A549 (cell line): ENCODE measurements at regions not wholly inside any gene's neighbourhood (a gene's known extent, or its start where the extent isn't known, plus 50 kb on each side); places are given as distances from the start of the nearest gene placed in this dataset.

Source experiments
- ATAC-seq, 2 experiments: fragments of 200-7000 bp in 1 of 2; fragments of >200 bp in 1 of 2; cut with Nextera tagmentation in 1 of 2; cut with Tn5 transposase in 1 of 2; 3 replicates each; pipeline versions ENCODE4 v1.8.0 to v1.9.1; 2018 to 2020; ENCODE audit warnings: mild to moderate bottlenecking in 1 of 2, moderate library complexity in 1 of 2
- CTCF ChIA-PET: fragments of 300-600 bp; sonication (Branson Sonifier 250); formaldehyde crosslinking; extraction: SDS; loops from one replicate; lab custom pipeline; 2021; ENCODE audit warnings: antibody characterized with exemption, inconsistent platforms; lab: Yijun Ruan, JAX
- POLR2A ChIA-PET: fragments of 350-600 bp; formaldehyde crosslinking; extraction: SDS; loops from one replicate; lab custom pipeline; 2021; ENCODE audit warnings: antibody characterized with exemption, inconsistent platforms; lab: Yijun Ruan, JAX
- DNase-seq, 2 experiments: peaks; one replicate each; pipeline versions ENCODE4 v3.0.0 to v3.0.0-alpha.2; 2011 to 2016; ENCODE audit warnings: low read depth in 1 of 2, low spot score in 1 of 2
- FAIRE-seq: peaks from 2 replicates; lab custom pipeline; 2011; peaks lifted over from hg19 to GRCh38; lab: Jason Lieb, UNC
- H3K27ac ChIP-seq, 2 experiments: fragments of >200 bp; sonication (Bioruptor Twin); formaldehyde crosslinking; 3 replicates each; pipeline ENCODE4 v1.5.1; 2016 to 2017
- H3K4me1 ChIP-seq: fragments of >200 bp; sonication (Bioruptor Twin); formaldehyde crosslinking; 3 replicates; pipeline ENCODE4 v1.6.1; 2016
- H3K4me2 ChIP-seq: fragments of >200 bp; sonication (Bioruptor Twin); formaldehyde crosslinking; 3 replicates; pipeline ENCODE4 v1.6.1; 2016
- H3K4me3 ChIP-seq: fragments of >200 bp; sonication (Bioruptor Twin); formaldehyde crosslinking; 3 replicates; pipeline ENCODE4 v1.5.1; 2016
- H3K9me3 ChIP-seq: fragments of >200 bp; sonication (Bioruptor Twin); formaldehyde crosslinking; 3 replicates; pipeline ENCODE4 v1.6.1; 2016
- BHLHE40 ChIP-seq: IDR thresholded peaks from 2 replicates; pipeline ENCODE4 v1.6.1; 2012; ENCODE audit warnings: low read depth, low read length, inconsistent platforms
- CBX8 ChIP-seq: fragments of 200-600 bp; sonication (generic); IDR thresholded peaks from 2 replicates; pipeline ENCODE4 v1.6.1; 2016
- CHD2 ChIP-seq: fragments of 150-350 bp; IDR thresholded peaks from 2 replicates; pipeline ENCODE4 v1.6.1; 2014; ENCODE audit warnings: low read length; ENCODE audit not compliant: partially characterized antibody
- EHMT2 ChIP-seq: fragments of 200-600 bp; sonication (generic); IDR thresholded peaks from 2 replicates; pipeline ENCODE4 v1.6.1; 2016; ENCODE audit warnings: antibody characterized with exemption, low read depth, mild to moderate bottlenecking, moderate library complexity
- EP300 ChIP-seq, 2 experiments: fragments of >200 bp; sonication (Bioruptor Twin); formaldehyde crosslinking; IDR thresholded peaks; 2 replicates in 1 of 2; 3 replicates in 1 of 2; pipeline ENCODE4 v1.6.1; 2016 to 2017
- ESRRA ChIP-seq: fragments of 150-350 bp; IDR thresholded peaks from 2 replicates; pipeline ENCODE4 v1.6.1; 2014; ENCODE audit warnings: mild to moderate bottlenecking, low read length, borderline replicate concordance
- FOSB ChIP-seq: fragments of 250-450 bp; sonication (Bioruptor Pico); IDR thresholded peaks from 2 replicates; pipeline ENCODE4 v1.5.0; 2020; ENCODE audit warnings: mild to moderate bottlenecking, moderate library complexity
- FOSL2 ChIP-seq, 2 experiments: fragments of 450-650 bp in 1 of 2; fragments of >200 bp in 1 of 2; sonication (Bioruptor Twin) in 1 of 2; formaldehyde crosslinking; IDR thresholded peaks; 2 replicates each; pipeline versions ENCODE4 v1.5.0 to v1.6.1; 2016 to 2020; ENCODE audit warnings: mild to moderate bottlenecking in 1 of 2, moderate library complexity in 1 of 2
- GATA3 ChIP-seq: IDR thresholded peaks from 2 replicates; pipeline ENCODE4 v1.6.1; 2012; ENCODE audit warnings: borderline replicate concordance
- HDAC2 ChIP-seq: fragments of 200-600 bp; sonication (generic); IDR thresholded peaks from 2 replicates; pipeline ENCODE4 v1.6.1; 2016
- HOXA7 ChIP-seq: fragments of 250-450 bp; sonication (Bioruptor Pico); IDR thresholded peaks from 2 replicates; pipeline ENCODE4 v1.5.0; 2020; ENCODE audit warnings: mild to moderate bottlenecking, moderate library complexity
- HOXB13 ChIP-seq: fragments of 250-450 bp; sonication (Bioruptor Pico); IDR thresholded peaks from 2 replicates; pipeline ENCODE4 v1.5.0; 2020; ENCODE audit warnings: low read depth, mild to moderate bottlenecking, moderate library complexity
- KDM5A ChIP-seq: fragments of 200-600 bp; sonication (generic); IDR thresholded peaks from 2 replicates; pipeline ENCODE4 v1.6.1; 2016; ENCODE audit warnings: antibody characterized with exemption, mild to moderate bottlenecking
- MAFK ChIP-seq: fragments of 450-650 bp; IDR thresholded peaks from 2 replicates; pipeline ENCODE4 v1.6.1; 2014; ENCODE audit not compliant: partially characterized antibody
- MAZ ChIP-seq: fragments of 150-350 bp; IDR thresholded peaks from 2 replicates; pipeline ENCODE4 v1.6.1; 2014; ENCODE audit warnings: antibody characterized with exemption, low read depth, low read length, borderline replicate concordance
- NPAS2 ChIP-seq: fragments of 250-450 bp; sonication (Bioruptor Pico); IDR thresholded peaks from 2 replicates; pipeline ENCODE4 v1.8.0; 2022; ENCODE audit warnings: mild to moderate bottlenecking, moderate library complexity, borderline replicate concordance
- RCOR1 ChIP-seq: fragments of 150-350 bp; IDR thresholded peaks from 2 replicates; pipeline ENCODE4 v1.6.1; 2014; ENCODE audit warnings: antibody characterized with exemption, low read length, low read depth
- RNF2 ChIP-seq: fragments of 200-600 bp; sonication (generic); IDR thresholded peaks from 2 replicates; pipeline ENCODE4 v1.6.1; 2016; ENCODE audit warnings: low read depth, mild to moderate bottlenecking, antibody characterized with exemption, moderate library complexity, borderline replicate concordance
- SREBF2 ChIP-seq: fragments of 450-650 bp; IDR thresholded peaks from 2 replicates; pipeline ENCODE4 v1.6.1; 2014; ENCODE audit warnings: mild to moderate bottlenecking, moderate library complexity
- TP53 ChIP-seq: fragments of 250-450 bp; sonication (Bioruptor Pico); IDR thresholded peaks from 2 replicates; pipeline ENCODE4 v1.5.0; 2021; ENCODE audit warnings: mild to moderate bottlenecking, moderate library complexity
- ZC3H11A ChIP-seq: fragments of 450-650 bp; IDR thresholded peaks from 2 replicates; pipeline ENCODE4 v1.6.1; 2014; ENCODE audit warnings: antibody characterized with exemption, mild to moderate bottlenecking
- ZFP36 ChIP-seq: fragments of 450-650 bp; IDR thresholded peaks from 2 replicates; pipeline ENCODE4 v1.6.1; 2014; ENCODE audit warnings: borderline replicate concordance; ENCODE audit not compliant: partially characterized antibody
- WGBS: methylation state at CpG from one replicate; pipeline ENCODE4 v1.1.6; 2017; ENCODE audit errors: missing lambda C conversion rate; 5-methylcytosine and 5-hydroxymethylcytosine counted together
- TF ChIP-seq, protein P1 (sequence below): IDR thresholded peaks from 2 replicates; pipeline ENCODE4 v1.6.1; 2012; ENCODE audit warnings: low read depth, borderline replicate concordance
- TF ChIP-seq, protein P2 (sequence below): fragments of 200-600 bp; sonication (generic); IDR thresholded peaks from 2 replicates; pipeline ENCODE4 v1.6.1; 2016; ENCODE audit warnings: antibody characterized with exemption, mild to moderate bottlenecking, moderate library complexity
- TF ChIP-seq, protein P3 (sequence below): fragments of >200 bp; sonication (Bioruptor Twin); formaldehyde crosslinking; IDR thresholded peaks from 3 replicates; pipeline ENCODE4 v1.5.1; 2016

DNA sequence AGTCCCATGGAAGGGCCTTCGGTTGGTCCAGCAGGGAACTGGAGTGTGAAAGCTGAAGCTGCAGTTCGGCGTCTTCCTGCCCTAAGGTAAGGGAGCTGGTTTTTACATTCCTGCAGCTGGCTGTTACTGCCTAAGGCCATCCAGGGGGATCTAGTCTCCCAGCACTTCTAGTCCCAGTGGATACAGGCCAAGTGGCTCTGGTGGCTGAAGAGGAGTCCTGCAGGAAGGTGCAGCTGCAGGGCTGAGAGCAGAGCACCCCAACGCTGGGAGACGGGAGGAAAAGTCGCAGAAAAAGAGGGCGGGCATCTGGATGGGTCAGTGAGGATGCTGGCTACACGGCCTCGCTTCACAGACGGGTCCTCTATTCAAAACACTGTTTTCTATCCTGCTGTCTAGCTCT, 225.0 kb upstream of the HS6ST1 start (continued):
- no peak for TF ChIP-seq RNF2
- TF ChIP-seq HOXB13 (CRISPR knock-in tag): no peak
- no peak for TF ChIP-seq FOSB (CRISPR knock-in tag)

DNA sequence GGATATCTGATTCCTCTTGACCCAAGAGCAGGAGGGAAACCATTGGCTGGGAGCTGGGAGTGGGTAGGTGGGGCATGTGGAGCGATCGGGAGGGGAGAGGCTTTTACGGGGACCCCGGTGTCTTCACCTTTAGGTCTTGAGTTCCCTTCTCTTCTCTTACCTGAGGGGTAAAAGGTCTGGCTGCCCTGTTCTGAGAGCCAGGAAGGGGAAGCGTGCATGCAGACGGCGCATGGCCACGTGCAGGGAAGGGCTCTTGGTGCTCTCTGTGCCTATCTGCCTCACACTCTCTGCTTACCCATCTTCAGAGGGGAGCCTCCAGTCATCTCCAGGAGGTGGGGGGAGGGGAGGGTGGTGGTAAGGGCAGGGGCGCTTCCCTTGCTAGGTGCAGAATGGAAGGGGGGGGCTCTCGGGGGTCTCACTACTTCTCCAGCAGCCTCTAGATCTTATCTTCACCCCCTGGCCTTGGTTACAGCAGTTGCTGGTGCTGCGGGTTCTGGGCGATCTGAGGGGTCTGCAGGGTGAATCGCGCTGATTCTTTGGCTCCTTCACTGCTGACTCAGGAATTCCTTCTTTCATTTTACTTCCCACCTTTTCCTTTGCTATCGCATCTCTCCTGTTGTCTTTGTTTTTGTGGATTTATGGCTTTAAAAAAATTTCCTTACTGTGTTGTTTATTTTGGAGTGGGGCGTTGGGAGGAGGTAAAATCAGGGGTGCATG, 225.8 kb upstream of the HS6ST1 start:
- POLR2A ChIA-PET: no interaction called here
- no peaks in the 10 kb centered on the region for H3K4me1 ChIP-seq
- no peak overlapping the region for H3K4me2 ChIP-seq
- FAIRE-seq (no peak), DNase-seq (no peak), ATAC-seq (no peak)
- TF ChIP-seq ESRRA (no peak), MAFK (no peak), CHD2 (no peak), EP300 (IDR thresholded peaks at IDR 0.05) (no peak), EHMT2 (no peak), HOXB13 (CRISPR knock-in tag) (no peak), KDM5A (no peak), FOSL2 (IDR thresholded peaks at IDR 0.05) (no peak), FOSL2 (CRISPR knock-in tag; IDR thresholded peaks at IDR 0.05) (no peak), HDAC2 (no peak), FOSB (CRISPR knock-in tag) (no peak), RCOR1 (no peak), CBX8 (no peak)
- TF ChIP-seq, protein P1, sequence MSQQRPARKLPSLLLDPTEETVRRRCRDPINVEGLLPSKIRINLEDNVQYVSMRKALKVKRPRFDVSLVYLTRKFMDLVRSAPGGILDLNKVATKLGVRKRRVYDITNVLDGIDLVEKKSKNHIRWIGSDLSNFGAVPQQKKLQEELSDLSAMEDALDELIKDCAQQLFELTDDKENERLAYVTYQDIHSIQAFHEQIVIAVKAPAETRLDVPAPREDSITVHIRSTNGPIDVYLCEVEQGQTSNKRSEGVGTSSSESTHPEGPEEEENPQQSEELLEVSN: no peak
- TF ChIP-seq, protein P2, sequence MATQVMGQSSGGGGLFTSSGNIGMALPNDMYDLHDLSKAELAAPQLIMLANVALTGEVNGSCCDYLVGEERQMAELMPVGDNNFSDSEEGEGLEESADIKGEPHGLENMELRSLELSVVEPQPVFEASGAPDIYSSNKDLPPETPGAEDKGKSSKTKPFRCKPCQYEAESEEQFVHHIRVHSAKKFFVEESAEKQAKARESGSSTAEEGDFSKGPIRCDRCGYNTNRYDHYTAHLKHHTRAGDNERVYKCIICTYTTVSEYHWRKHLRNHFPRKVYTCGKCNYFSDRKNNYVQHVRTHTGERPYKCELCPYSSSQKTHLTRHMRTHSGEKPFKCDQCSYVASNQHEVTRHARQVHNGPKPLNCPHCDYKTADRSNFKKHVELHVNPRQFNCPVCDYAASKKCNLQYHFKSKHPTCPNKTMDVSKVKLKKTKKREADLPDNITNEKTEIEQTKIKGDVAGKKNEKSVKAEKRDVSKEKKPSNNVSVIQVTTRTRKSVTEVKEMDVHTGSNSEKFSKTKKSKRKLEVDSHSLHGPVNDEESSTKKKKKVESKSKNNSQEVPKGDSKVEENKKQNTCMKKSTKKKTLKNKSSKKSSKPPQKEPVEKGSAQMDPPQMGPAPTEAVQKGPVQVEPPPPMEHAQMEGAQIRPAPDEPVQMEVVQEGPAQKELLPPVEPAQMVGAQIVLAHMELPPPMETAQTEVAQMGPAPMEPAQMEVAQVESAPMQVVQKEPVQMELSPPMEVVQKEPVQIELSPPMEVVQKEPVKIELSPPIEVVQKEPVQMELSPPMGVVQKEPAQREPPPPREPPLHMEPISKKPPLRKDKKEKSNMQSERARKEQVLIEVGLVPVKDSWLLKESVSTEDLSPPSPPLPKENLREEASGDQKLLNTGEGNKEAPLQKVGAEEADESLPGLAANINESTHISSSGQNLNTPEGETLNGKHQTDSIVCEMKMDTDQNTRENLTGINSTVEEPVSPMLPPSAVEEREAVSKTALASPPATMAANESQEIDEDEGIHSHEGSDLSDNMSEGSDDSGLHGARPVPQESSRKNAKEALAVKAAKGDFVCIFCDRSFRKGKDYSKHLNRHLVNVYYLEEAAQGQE: no peak
- TF ChIP-seq, protein P3, sequence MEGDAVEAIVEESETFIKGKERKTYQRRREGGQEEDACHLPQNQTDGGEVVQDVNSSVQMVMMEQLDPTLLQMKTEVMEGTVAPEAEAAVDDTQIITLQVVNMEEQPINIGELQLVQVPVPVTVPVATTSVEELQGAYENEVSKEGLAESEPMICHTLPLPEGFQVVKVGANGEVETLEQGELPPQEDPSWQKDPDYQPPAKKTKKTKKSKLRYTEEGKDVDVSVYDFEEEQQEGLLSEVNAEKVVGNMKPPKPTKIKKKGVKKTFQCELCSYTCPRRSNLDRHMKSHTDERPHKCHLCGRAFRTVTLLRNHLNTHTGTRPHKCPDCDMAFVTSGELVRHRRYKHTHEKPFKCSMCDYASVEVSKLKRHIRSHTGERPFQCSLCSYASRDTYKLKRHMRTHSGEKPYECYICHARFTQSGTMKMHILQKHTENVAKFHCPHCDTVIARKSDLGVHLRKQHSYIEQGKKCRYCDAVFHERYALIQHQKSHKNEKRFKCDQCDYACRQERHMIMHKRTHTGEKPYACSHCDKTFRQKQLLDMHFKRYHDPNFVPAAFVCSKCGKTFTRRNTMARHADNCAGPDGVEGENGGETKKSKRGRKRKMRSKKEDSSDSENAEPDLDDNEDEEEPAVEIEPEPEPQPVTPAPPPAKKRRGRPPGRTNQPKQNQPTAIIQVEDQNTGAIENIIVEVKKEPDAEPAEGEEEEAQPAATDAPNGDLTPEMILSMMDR: no peak
- no peak overlapping the region for H3K4me3 ChIP-seq
- no peaks in the 10 kb centered on the region for H3K9me3 ChIP-seq
- no peak overlapping the region for H3K27ac ChIP-seq
- CTCF ChIA-PET: no interaction called here
- 58% methylated on average over 16 of the region's 16 CpGs for WGBS

DNA sequence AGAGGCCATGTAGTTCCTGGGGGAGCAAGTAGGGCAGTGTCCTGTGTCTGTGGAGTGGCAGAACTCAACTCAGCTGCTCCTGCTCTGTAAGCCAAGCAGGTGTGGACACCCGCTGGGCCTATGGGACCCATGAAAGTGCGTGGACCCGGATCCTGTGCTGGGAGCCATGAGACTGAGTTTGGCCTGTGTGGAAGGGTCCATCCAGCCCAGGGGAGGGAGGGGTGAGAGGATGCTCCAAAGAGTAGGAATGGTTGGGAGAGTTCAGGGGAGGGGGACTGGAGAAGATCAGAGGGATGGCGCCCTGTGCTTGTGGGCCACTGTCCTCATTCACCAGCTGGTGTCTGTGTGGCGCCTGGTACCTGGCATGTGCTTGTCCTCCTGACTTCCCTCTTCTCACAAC, 226.4 kb upstream of the HS6ST1 start:
- H3K27ac ChIP-seq: no peak overlapping the region
- H3K4me2 ChIP-seq: no peak overlapping the region
- H3K4me1 ChIP-seq: no peaks in the 10 kb centered on the region
- CTCF ChIA-PET: no interaction called here
- ATAC-seq (no peak), FAIRE-seq (no peak), DNase-seq (no peak)
- 61% methylated on average over 5 of the region's 5 CpGs for WGBS
- POLR2A ChIA-PET: no interaction called here
- H3K9me3 ChIP-seq: no peaks in the 10 kb centered on the region
- H3K4me3 ChIP-seq: no peak overlapping the region
- TF ChIP-seq HOXB13 (CRISPR knock-in tag): no peak
- TF ChIP-seq GATA3: no peak
- no peak for TF ChIP-seq RNF2
- no peak for TF ChIP-seq HOXA7 (CRISPR knock-in tag)
- TF ChIP-seq ZFP36: no peak
- no peak for TF ChIP-seq EHMT2
- TF ChIP-seq BHLHE40: no peak
- no peak for TF ChIP-seq RCOR1
- no peak for TF ChIP-seq ZC3H11A
- TF ChIP-seq TP53 (CRISPR knock-in tag): no peak
- TF ChIP-seq CHD2: no peak
- TF ChIP-seq SREBF2: no peak
- TF ChIP-seq NPAS2 (CRISPR knock-in tag): no peak
- TF ChIP-seq MAZ: no peak
- TF ChIP-seq, protein P3: no peak
